BJ (cell line): ENCODE measurements at regions not wholly inside any gene's neighbourhood (a gene's known extent, or its start where the extent isn't known, plus 50 kb on each side); places are given as distances from the start of the nearest gene placed in this dataset.

ENCODE experiments used
- CTCF ChIA-PET: fragments of 350-600 bp; formaldehyde crosslinking; extraction: SDS; loops from one replicate; lab custom pipeline; 2021; ENCODE audit warnings: antibody characterized with exemption, inconsistent platforms; lab: Yijun Ruan, JAX
- POLR2A ChIA-PET: fragments of 300-600 bp; sonication (Branson Sonifier 250); formaldehyde crosslinking; extraction: SDS; loops from one replicate; lab custom pipeline; 2021; ENCODE audit warnings: antibody characterized with exemption; lab: Charles Lee
- DNase-seq: peaks from one replicate; pipeline ENCODE4 v3.0.0-alpha.2; 2011; ENCODE audit warnings: low read depth
- H3K27me3 ChIP-seq: 2 replicates; pipeline ENCODE4 v1.6.0; 2011; ENCODE audit warnings: low read length; ENCODE audit not compliant: control insufficient read depth, insufficient read depth
- H3K36me3 ChIP-seq: 2 replicates; pipeline ENCODE4 v1.5.1; 2011; ENCODE audit warnings: low read length; ENCODE audit not compliant: control insufficient read depth, insufficient read depth
- H3K4me3 ChIP-seq: 2 replicates; pipeline ENCODE4 v1.5.1; 2011; ENCODE audit warnings: low read depth, mild to moderate bottlenecking, control low read depth, low read length
- TF ChIP-seq, protein P1 (sequence below): IDR thresholded peaks from 2 replicates; pipeline ENCODE4 v1.5.1; 2011; ENCODE audit warnings: low read depth, mild to moderate bottlenecking, control low read depth, inconsistent platforms, low read length, moderate library complexity; ENCODE audit not compliant: insufficient read depth

DNA sequence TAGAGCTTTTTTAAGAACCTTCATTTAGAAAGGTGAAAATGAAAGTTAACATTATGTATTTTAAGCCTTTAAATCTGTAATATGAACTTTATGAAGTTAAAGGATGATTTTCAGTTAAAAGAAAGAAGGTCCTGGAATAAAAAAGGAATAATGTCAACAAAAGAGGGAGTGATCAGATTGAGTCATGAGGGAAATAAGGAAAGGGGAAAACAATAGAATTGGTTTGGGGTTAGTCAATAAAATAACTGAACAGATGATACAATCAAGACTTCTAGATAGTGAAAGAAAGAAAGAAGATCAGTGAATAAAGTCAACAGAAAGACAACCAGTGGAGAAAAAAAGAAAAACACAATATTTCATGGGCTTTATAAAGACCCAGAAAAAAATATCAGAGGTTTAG, 291.6 kb upstream of the ARSJ start:
- DNase-seq = no peak
- TF ChIP-seq, protein P1, sequence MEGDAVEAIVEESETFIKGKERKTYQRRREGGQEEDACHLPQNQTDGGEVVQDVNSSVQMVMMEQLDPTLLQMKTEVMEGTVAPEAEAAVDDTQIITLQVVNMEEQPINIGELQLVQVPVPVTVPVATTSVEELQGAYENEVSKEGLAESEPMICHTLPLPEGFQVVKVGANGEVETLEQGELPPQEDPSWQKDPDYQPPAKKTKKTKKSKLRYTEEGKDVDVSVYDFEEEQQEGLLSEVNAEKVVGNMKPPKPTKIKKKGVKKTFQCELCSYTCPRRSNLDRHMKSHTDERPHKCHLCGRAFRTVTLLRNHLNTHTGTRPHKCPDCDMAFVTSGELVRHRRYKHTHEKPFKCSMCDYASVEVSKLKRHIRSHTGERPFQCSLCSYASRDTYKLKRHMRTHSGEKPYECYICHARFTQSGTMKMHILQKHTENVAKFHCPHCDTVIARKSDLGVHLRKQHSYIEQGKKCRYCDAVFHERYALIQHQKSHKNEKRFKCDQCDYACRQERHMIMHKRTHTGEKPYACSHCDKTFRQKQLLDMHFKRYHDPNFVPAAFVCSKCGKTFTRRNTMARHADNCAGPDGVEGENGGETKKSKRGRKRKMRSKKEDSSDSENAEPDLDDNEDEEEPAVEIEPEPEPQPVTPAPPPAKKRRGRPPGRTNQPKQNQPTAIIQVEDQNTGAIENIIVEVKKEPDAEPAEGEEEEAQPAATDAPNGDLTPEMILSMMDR = no peak
- H3K4me3 ChIP-seq = no peak overlapping the region
- H3K36me3 ChIP-seq = no peaks in the 10 kb centered on the region
- CTCF ChIA-PET = no interaction called here
- no peaks in the 10 kb centered on the region for H3K27me3 ChIP-seq
- POLR2A ChIA-PET = no interaction called here

DNA sequence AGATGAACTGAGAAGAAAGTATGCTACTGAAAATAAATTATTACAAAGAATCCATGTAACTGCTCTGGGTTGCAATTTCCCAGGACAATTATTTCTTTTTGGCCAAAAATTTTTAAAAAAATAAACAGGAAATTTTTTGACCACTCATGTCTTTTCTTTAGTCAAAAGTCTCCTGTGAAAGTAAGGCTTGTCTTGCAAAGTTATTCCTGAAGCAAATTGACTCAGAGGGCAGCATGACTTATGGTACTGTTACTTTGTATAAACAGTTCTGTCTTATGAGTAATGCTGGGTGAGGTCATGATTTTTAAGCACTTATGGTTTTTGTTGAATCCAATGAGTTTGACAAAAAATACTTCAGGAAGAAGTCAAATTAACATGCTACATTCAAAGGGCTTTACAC, 292.8 kb upstream of the ARSJ start:
- TF ChIP-seq, protein P1 = no peak
- ChIA-PET POLR2A (no interaction called here), CTCF (no interaction called here)
- H3K27me3 ChIP-seq = no peaks in the 10 kb centered on the region
- DNase-seq = peak; percentile 96
- no peaks in the 10 kb centered on the region for H3K36me3 ChIP-seq
- no peak overlapping the region for H3K4me3 ChIP-seq

DNA sequence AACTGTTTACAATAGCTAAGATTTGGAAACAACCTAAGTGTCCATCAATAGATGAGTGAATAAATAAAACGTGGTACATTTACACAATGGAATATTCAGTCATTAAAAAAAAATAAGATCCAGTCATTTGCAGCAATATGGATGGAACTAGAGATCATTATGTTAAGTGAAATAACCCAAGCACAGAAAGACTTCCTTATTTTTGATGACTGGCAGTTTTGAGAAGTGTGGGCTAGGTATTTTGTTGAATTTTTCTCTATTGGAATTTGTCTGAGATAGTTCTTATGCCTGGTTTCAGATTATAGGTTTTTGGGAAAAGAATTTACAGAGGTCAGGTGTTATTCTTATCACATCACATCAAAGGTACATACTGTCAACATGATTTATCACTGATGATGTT, 293.8 kb upstream of the ARSJ start:
- TF ChIP-seq, protein P1 = no peak
- no peaks in the 10 kb centered on the region for H3K36me3 ChIP-seq
- no peak for DNase-seq
- POLR2A ChIA-PET = no interaction called here
- no peak overlapping the region for H3K4me3 ChIP-seq
- H3K27me3 ChIP-seq = no peaks in the 10 kb centered on the region
- CTCF ChIA-PET = no interaction called here

DNA sequence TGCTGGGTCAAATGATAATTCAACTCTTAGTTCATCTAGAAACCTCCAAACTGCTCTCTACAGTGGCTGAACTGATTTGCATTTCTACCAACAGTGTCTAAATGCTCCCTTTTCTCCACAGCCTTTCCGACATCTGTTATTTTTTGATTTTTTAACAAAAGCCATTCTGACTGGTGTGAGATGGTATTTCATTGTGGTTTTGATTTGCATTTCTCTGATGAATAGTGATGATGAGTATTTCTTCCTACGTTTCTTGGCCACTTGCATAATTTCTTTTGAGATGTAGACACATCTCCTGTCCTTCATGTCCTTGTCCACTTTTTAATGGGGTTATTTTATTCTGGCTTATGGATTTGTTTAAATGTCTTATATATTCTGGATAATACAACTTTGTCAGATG, 298.2 kb upstream of the ARSJ start:
- CTCF ChIA-PET = no interaction called here
- no peak for DNase-seq
- TF ChIP-seq, protein P1 = no peak
- POLR2A ChIA-PET = no interaction called here
- Histone ChIP-seq H3K27me3 (no peaks in the 10 kb centered on the region), H3K4me3 (no peak overlapping the region), H3K36me3 (no peaks in the 10 kb centered on the region)

DNA sequence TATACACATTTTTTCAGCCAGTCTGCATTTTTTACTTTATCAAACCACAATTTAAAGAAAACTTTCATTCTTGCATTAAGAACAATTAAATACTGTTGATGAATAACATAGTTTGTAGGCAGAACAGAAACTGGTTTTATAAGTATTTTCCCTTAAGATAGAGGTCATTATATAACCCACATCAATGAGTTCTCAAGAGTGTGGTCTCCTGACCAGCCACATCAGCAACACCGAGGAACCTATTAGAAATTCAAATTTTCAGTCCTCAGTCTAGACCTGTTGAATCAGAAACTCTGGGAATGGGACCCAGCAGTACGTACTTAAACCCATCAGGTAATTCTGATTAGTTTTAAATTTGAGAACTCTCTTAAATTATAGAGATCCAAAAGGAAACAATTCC, 299.6 kb upstream of the ARSJ start:
- H3K27me3 ChIP-seq = no peaks in the 10 kb centered on the region
- no peak for DNase-seq
- TF ChIP-seq, protein P1 = no peak
- no peak overlapping the region for H3K4me3 ChIP-seq
- CTCF ChIA-PET = no interaction called here
- no peaks in the 10 kb centered on the region for H3K36me3 ChIP-seq
- POLR2A ChIA-PET = no interaction called here
